Stimulated activated CD4-positive, alpha-beta T cell treated with anti-CD3 and anti-CD28 coated beads, Interleukin-1b, Interleukin-23, amount 100 ng/mL, for 4 hours (primary cell): ENCODE measurements at regions not wholly inside any gene's neighbourhood (a gene's known extent, or its start where the extent isn't known, plus 50 kb on each side); places are given as distances from the start of the nearest gene placed in this dataset.
"Not testable (repeated sequence)": the region's sequence is repeated elsewhere in the genome, so short reads cannot be mapped to it uniquely, and the experiment has no call there.

ENCODE experiments used
- DNase-seq, 2 donors: peaks; one replicate each; pipeline ENCODE4 v3.0.0-alpha.2; 2020; ENCODE audit warnings: low read depth in 2 of 2

- no peak for DNase-seq
Measured at GRCh38 chr2:33712674-33713073, 113.6 kb upstream of the FAM98A start.

GRCh38 chr2:33709951-33710350, 110.9 kb upstream of the FAM98A start:
- DNase-seq = no peak

- no peak for DNase-seq
Measured at GRCh38 chr2:33707312-33707711, 108.2 kb upstream of the FAM98A start.

- no peak for DNase-seq
Measured at GRCh38 chr2:33706410-33706809, 107.3 kb upstream of the FAM98A start.

GRCh38 chr2:33704406-33704855, 105.3 kb upstream of the FAM98A start:
- no peak for DNase-seq

- no peak for DNase-seq
Measured at GRCh38 chr2:33696234-33696633, 97.1 kb upstream of the FAM98A start.

- DNase-seq = no peak
Measured at GRCh38 chr2:33694904-33695303, 95.8 kb upstream of the FAM98A start.

- not testable (repeated sequence) for DNase-seq
Measured at GRCh38 chr2:33690686-33691085, 91.6 kb upstream of the FAM98A start.

GRCh38 chr2:33681364-33681757, 82.3 kb upstream of the FAM98A start:
- no peak for DNase-seq

GRCh38 chr2:33680644-33681363, 81.7 kb upstream of the FAM98A start:
- DNase-seq = no peak

- DNase-seq = no peak
Measured at GRCh38 chr2:33678436-33678835, 79.3 kb upstream of the FAM98A start.

GRCh38 chr2:33673937-33674336, 74.8 kb upstream of the FAM98A start:
- DNase-seq = no peak

- DNase-seq = no peak
Measured at GRCh38 chr2:33672896-33673295, 73.8 kb upstream of the FAM98A start.

- no peak for DNase-seq
Measured at GRCh38 chr2:33672389-33672788, 73.3 kb upstream of the FAM98A start.

GRCh38 chr2:33671198-33671597, 72.1 kb upstream of the FAM98A start:
- no peak for DNase-seq

GRCh38 chr2:33670392-33670937, 71.4 kb upstream of the FAM98A start:
- DNase-seq = no peak

GRCh38 chr2:33666879-33667278, 67.8 kb upstream of the FAM98A start:
- no peak for DNase-seq

- DNase-seq = no peak
Measured at GRCh38 chr2:33665039-33665438, 65.9 kb upstream of the FAM98A start.

GRCh38 chr2:33660416-33661123, 61.5 kb upstream of the FAM98A start:
- no peak for DNase-seq

- no peak for DNase-seq
Measured at GRCh38 chr2:33655626-33656320, 56.7 kb upstream of the FAM98A start.

- no peak for DNase-seq
Measured at GRCh38 chr2:33652830-33653229, 53.7 kb upstream of the FAM98A start.

- no peak for DNase-seq
Measured at GRCh38 chr2:33650171-33650570, 51.1 kb upstream of the FAM98A start.
